Uterus (tissue), 2 donors: ENCODE measurements at regions not wholly inside any gene's neighbourhood (a gene's known extent, or its start where the extent isn't known, plus 50 kb on each side); places are given as distances from the start of the nearest gene placed in this dataset.

ENCODE experiments used
- CTCF ChIP-seq, 4 experiments: fragments of 200-600 bp in 2 of 4; fragments of 450-650 bp in 2 of 4; sonication (generic) in 2 of 4; IDR thresholded peaks; one replicate each; pipeline ENCODE4 v1.5.1; 2016 to 2019; ENCODE audit warnings: antibody characterized with exemption in 4 of 4, mild to moderate bottlenecking in 2 of 4, moderate library complexity in 1 of 4
- POLR2A ChIP-seq, 2 donors: fragments of 450-650 bp; IDR thresholded peaks; one replicate each; pipeline ENCODE4 v1.6.1; 2016; ENCODE audit warnings: antibody characterized with exemption in 2 of 2, mild to moderate bottlenecking in 1 of 2, moderate library complexity in 1 of 2

GRCh38 chr6:132139611-132140010 lies 188.4 kb upstream of the CCN2 start:
- no peak for TF ChIP-seq CTCF (IDR thresholded peaks at IDR 0.05)
- TF ChIP-seq POLR2A (IDR thresholded peaks at IDR 0.05) = no peak
